IgD-negative memory B cell (primary cell): ENCODE measurements at regions not wholly inside any gene's neighbourhood (a gene's known extent, or its start where the extent isn't known, plus 50 kb on each side); places are given as distances from the start of the nearest gene placed in this dataset.
"Not testable (repeated sequence)": the region's sequence is repeated elsewhere in the genome, so short reads cannot be mapped to it uniquely, and the experiment has no call there.

ENCODE experiments used
- H3K27ac Mint-ChIP-seq, 3 donors: one replicate each; pipeline ENCODE4 v1.8.0; 2020 to 2022; ENCODE audit warnings: mild to moderate bottlenecking in 3 of 3, mixed read lengths in 3 of 3, moderate library complexity in 1 of 3
- H3K27me3 Mint-ChIP-seq: one replicate; pipeline ENCODE4 v1.8.0; 2021; ENCODE audit warnings: mixed read lengths
- H3K36me3 Mint-ChIP-seq: one replicate; pipeline ENCODE4 v1.8.0; 2020; ENCODE audit warnings: mild to moderate bottlenecking, mixed read lengths
- H3K4me1 Mint-ChIP-seq, 3 donors: one replicate each; pipeline ENCODE4 v1.8.0; 2020 to 2022; ENCODE audit warnings: mixed read lengths in 3 of 3, mild to moderate bottlenecking in 1 of 3
- H3K4me3 Mint-ChIP-seq, 4 donors: one replicate each; pipeline ENCODE4 v1.8.0; 2020 to 2022; ENCODE audit warnings: mild to moderate bottlenecking in 4 of 4, mixed read lengths in 4 of 4, moderate library complexity in 3 of 4
- H3K9me3 Mint-ChIP-seq, 3 donors: one replicate each; pipeline ENCODE4 v1.8.0; 2020 to 2021; ENCODE audit warnings: mixed read lengths in 3 of 3, mild to moderate bottlenecking in 1 of 3

DNA sequence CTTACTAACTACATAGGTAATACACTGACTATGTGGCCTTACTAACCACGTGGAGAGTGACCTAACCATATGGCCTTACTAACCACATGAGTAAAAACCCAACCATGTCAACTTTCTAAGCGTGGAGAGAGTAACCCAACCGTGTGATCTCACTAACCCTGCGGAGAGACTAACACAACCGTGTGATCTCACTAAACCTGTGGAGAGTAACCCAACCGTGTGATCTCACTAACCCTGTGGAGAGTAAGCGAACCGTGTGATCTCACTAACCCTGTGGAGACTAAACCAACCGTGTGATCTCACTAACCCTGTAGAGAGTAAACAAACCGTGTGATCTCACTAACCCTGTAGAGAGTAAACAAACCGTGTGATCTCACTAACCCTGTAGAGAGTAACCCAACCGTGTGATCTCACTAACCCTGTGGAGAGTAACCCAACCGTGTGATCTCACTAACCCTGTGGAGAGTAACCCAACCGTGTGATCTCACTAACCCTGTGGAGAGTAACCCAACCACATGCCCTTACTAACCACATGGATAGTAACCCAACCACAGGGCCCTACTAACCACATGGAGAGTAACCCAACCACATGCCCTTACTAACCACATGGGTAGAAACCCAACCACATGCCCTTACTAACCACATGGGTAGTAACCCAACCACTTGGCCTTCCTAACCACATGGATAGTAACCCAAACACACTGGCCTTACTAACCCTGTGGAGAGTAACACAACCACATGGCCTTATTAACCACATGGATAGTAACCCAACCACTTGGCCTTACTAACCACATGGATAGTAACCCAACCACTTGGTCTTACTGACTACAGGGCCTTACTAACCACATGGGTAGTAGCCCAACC is 112.6 kb downstream of the DRD1 start:
- H3K27ac Mint-ChIP-seq, H3K27me3 Mint-ChIP-seq, H3K4me1 Mint-ChIP-seq, H3K4me3 Mint-ChIP-seq, H3K9me3 Mint-ChIP-seq, H3K36me3 Mint-ChIP-seq: not testable (repeated sequence)

- no peak overlapping the region for H3K4me3 Mint-ChIP-seq
- no peak overlapping the region for H3K27ac Mint-ChIP-seq
- H3K4me1 Mint-ChIP-seq: no peaks in the 10 kb centered on the region
- peaks cover 1% of the 10 kb centered on the region for H3K27me3 Mint-ChIP-seq
- H3K36me3 Mint-ChIP-seq: no peaks in the 10 kb centered on the region
- H3K9me3 Mint-ChIP-seq: peaks cover 0 to 6% (median 2%) of the 10 kb centered on the region in 3 donors
These were observed 114.0 kb downstream of the DRD1 start for GRCh38 chr5:175329976-175330375.

DNA sequence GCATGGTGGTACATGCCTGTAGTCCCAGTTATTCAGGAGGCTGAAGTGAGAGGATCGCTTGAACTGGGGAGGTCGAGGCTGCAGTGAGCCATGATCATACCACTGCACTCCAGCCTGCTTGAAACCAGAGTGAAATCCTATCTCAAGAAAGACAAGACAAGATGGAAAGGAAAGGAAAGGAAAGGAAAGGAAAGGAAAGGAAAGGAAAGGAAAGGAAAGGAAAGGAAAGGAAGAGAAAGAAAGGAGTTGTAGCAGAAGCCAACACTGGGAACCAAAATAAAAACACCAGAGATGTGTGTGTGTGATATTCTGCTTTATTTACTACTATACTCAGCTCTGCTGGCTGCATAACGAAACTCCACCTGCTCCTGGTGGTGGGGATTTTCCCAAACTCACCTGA is 115.3 kb downstream of the DRD1 start:
- H3K27me3 Mint-ChIP-seq: peaks cover 2% of the 10 kb centered on the region
- H3K4me1 Mint-ChIP-seq: no peaks in the 10 kb centered on the region
- H3K36me3 Mint-ChIP-seq: no peaks in the 10 kb centered on the region
- H3K27ac Mint-ChIP-seq: no peak overlapping the region
- H3K9me3 Mint-ChIP-seq: peaks cover 0 to 9% (median 2%) of the 10 kb centered on the region in 3 donors
- no peak overlapping the region for H3K4me3 Mint-ChIP-seq

GRCh38 chr5:175328176-175328575 is 115.8 kb downstream of the DRD1 start:
- Mint-ChIP-seq H3K36me3 (no peaks in the 10 kb centered on the region), H3K4me3 (no peak overlapping the region), H3K27me3 (peaks cover 2% of the 10 kb centered on the region), H3K4me1 (no peaks in the 10 kb centered on the region), H3K9me3 (peaks cover 0 to 9% (median 2%) of the 10 kb centered on the region in 3 donors), H3K27ac (no peak overlapping the region)

DNA sequence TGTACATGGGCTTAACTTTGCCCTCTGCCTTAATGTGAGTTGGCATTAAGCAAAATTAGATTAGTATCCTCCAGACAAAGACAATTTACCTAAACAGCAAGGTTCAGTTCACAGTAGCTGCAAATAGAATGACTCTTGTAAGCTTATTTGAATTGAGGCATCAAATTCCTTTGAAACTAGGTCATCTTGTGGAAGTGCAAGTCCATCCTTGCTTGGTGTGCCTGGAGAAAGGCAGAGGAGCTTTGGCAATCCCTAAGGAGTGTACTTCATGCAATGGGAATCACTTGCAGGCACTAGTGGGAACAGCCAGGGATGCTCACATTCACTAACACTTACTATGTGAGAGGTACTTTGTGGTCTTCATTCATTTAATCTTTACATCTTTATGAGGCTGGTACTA is 118.3 kb downstream of the DRD1 start:
- H3K4me1 Mint-ChIP-seq: no peaks in the 10 kb centered on the region
- peaks cover 2% of the 10 kb centered on the region for H3K36me3 Mint-ChIP-seq
- H3K27ac Mint-ChIP-seq: no peak overlapping the region

DNA sequence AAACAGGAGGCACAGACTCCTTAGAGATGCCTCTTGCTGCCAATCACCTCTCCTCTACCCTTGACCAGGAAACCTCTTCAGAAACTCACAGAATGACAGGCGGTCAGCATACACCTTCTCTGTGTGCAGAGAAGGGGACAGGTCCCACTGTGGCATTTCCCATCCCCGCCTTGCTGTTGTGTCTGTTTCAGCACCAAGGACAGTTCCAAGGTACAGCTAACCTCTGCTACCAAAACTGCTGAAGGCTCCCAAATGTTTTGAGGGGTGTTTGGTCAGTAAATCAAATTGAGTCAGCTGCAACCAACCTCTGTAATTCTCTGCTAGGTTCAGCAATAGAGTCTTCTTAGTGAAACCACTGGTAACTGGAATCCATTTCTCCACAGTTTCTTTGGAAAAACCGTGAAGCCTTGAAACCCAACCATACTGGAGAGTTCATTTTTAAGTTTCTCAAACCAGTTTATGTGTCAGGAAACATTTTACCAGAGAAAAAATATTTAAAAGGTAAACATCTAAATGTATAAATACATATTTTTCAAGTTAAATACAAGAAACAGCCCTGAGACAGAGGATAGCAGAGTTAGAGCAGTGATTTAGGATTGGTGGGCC is 122.0 kb downstream of the DRD1 start:
- H3K4me1 Mint-ChIP-seq: no peaks in the 10 kb centered on the region
- H3K9me3 Mint-ChIP-seq: peaks cover 0 to 5% (median 4%) of the 10 kb centered on the region in 3 donors
- no peak overlapping the region for H3K27ac Mint-ChIP-seq
- H3K4me3 Mint-ChIP-seq: peak overlapping the region in 1 of 4 donors; percentile 35
- H3K27me3 Mint-ChIP-seq: peaks cover 2% of the 10 kb centered on the region
- H3K36me3 Mint-ChIP-seq: peaks cover 2% of the 10 kb centered on the region

More for the DNA sequence above, 118.3 kb downstream of the DRD1 start:
- Mint-ChIP-seq H3K9me3 (peaks cover 0 to 5% (median 3%) of the 10 kb centered on the region in 3 donors), H3K27me3 (peaks cover 2% of the 10 kb centered on the region), H3K4me3 (no peak overlapping the region)

DNA sequence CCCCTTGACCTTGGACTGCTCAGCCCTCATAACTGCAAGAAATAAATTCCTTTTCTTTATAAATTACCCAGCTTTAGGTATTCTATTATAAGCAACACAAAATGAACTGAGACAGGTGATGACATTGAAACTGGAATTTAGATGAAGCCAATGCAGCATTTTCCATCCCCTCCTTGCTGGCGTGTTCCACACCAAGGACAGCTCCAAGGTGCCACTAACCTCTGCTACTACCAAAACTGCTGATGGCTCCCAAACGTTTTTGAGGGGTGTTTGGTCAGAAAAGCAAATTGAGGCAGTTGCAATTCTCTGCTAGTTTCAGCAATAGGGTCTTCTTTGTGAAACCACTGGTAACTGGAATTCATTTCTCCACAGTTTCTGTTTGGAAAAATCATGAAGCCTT is 124.8 kb downstream of the DRD1 start:
- Mint-ChIP-seq H3K4me1 (no peaks in the 10 kb centered on the region), H3K4me3 (no peak overlapping the region), H3K27me3 (peaks cover 2% of the 10 kb centered on the region), H3K27ac (no peak overlapping the region), H3K36me3 (peaks cover 2% of the 10 kb centered on the region), H3K9me3 (peaks cover 0 to 5% (median 4%) of the 10 kb centered on the region in 3 donors)

GRCh38 chr5:175317872-175318271 is 126.1 kb downstream of the DRD1 start:
- Mint-ChIP-seq H3K36me3 (peaks cover 1% of the 10 kb centered on the region), H3K27me3 (no peaks in the 10 kb centered on the region), H3K27ac (no peak overlapping the region), H3K9me3 (peaks cover 0 to 5% (median 4%) of the 10 kb centered on the region in 3 donors), H3K4me1 (no peaks in the 10 kb centered on the region), H3K4me3 (no peak overlapping the region)

DNA sequence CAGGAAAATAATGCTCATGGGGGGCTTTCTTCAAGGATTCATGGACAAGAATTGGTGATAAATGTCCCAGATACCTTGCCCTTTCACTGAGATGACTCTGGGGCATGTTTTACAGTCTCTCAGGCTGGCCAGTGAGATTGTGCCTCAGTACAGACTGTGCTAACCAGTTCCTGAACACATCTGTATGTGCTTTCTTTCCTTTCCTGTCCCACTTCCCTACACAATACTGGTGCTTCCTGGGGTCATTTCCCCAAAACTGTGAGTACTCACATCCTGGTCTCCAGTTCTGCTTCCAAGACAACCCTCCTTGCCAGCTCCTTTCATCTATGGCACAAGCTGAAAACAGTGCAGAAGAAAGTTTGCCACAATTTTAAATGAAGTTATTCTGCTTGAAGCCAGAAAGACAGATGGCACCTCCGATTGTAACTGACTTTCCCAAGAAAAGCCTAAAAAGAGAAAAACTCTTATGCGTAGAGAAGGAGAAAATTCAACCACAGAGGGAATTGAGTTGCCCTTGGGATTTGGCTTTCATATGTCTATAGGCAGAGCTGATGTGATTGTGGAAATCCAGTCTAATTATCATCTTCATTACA is 134.7 kb downstream of the DRD1 start:
- peaks cover 0 to 3% (median 0%) of the 10 kb centered on the region in 3 donors for H3K4me1 Mint-ChIP-seq
- H3K4me3 Mint-ChIP-seq: no peak overlapping the region

DNA sequence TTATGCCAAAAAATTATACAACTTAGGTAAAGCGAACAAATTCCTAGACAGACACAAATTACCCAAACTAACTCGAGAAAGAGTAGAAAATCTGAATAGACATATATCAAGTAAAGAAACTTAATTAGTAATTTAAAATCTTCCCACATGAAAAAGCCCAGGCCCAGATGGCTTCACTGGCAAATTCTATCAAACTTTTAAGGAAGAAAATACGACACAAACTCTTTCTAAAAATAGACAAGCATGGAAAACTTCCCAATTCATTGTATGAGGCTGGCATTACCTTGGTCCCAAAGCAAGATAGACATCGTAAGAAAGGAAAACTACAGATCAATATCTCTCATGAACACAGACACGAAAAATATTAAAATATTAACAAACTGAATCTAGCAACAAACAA is 135.3 kb downstream of the DRD1 start:
- Mint-ChIP-seq H3K9me3 (peaks cover 5 to 16% (median 6%) of the 10 kb centered on the region in 3 donors), H3K4me3 (no peak overlapping the region), H3K27ac (no peak overlapping the region), H3K27me3 (no peaks in the 10 kb centered on the region), H3K36me3 (peaks cover 2% of the 10 kb centered on the region), H3K4me1 (peaks cover 0 to 3% (median 0%) of the 10 kb centered on the region in 3 donors)

More for the DNA sequence above, 134.7 kb downstream of the DRD1 start:
- no peak overlapping the region for H3K27ac Mint-ChIP-seq
- H3K36me3 Mint-ChIP-seq: peaks cover 2% of the 10 kb centered on the region
- H3K9me3 Mint-ChIP-seq: peaks cover 5 to 11% (median 6%) of the 10 kb centered on the region in 3 donors
- H3K27me3 Mint-ChIP-seq: no peaks in the 10 kb centered on the region

DNA sequence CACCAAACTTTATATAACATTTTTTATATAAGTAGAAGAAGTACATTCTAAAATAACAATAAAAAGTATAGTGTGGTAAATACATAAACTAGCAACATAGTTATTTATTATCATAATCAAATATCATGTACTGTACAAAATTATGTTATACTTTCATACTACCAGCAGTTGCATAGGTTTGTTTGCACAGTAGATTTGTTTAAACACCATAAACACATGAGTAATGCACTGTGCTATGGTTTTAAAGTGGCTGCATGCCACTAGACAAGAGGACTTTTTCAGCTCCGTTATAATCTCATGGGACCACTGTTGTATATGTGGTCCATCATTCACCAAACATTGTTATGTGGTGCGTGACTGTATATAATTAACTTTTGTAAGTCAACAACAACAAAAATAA is 137.6 kb downstream of the DRD1 start:
- Mint-ChIP-seq H3K36me3 (peaks cover 4% of the 10 kb centered on the region), H3K27ac (no peak overlapping the region), H3K27me3 (peaks cover 1% of the 10 kb centered on the region), H3K9me3 (peaks cover 2 to 19% (median 6%) of the 10 kb centered on the region in 3 donors), H3K4me3 (no peak overlapping the region), H3K4me1 (peaks cover 0 to 3% (median 0%) of the 10 kb centered on the region in 3 donors)

GRCh38 chr5:175305251-175305650 is 138.7 kb downstream of the DRD1 start:
- Mint-ChIP-seq H3K27ac (no peak overlapping the region), H3K9me3 (peaks cover 2 to 19% (median 6%) of the 10 kb centered on the region in 3 donors), H3K36me3 (peaks cover 4% of the 10 kb centered on the region), H3K4me1 (peaks cover 0 to 3% (median 0%) of the 10 kb centered on the region in 3 donors), H3K27me3 (peaks cover 1% of the 10 kb centered on the region), H3K4me3 (no peak overlapping the region)

DNA sequence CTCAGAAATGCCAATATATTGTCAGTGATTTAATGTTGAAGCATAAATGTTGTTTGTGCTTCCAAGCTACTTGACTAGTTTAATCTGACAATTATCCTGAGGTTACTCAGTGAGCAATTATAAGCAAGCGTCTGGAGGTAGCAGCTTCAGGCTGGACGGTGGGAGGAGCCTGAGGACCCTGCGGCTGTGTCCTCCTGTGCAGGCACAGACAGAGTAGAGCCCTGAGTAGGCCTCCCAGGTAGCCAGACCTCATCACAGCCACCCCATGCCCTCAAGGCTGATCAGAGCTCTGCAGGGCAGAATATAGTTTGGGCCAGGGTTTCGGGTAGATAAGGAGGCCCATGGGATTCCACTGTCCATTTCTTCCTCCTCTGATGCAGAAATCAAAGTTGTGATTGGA is 153.6 kb downstream of the DRD1 start:
- peaks cover 5% of the 10 kb centered on the region for H3K27me3 Mint-ChIP-seq
- H3K9me3 Mint-ChIP-seq: peaks cover 0 to 3% (median 2%) of the 10 kb centered on the region in 3 donors
- H3K27ac Mint-ChIP-seq: no peak overlapping the region
- H3K4me1 Mint-ChIP-seq: no peaks in the 10 kb centered on the region
- H3K36me3 Mint-ChIP-seq: peaks cover 2% of the 10 kb centered on the region
- H3K4me3 Mint-ChIP-seq: peak overlapping the region in 1 of 4 donors; percentile 63

GRCh38 chr5:175288048-175288621 is 155.8 kb downstream of the DRD1 start:
- H3K36me3 Mint-ChIP-seq: peaks cover 2% of the 10 kb centered on the region
- H3K9me3 Mint-ChIP-seq: peaks cover 0 to 2% (median 0%) of the 10 kb centered on the region in 3 donors
- H3K27me3 Mint-ChIP-seq: peaks cover 6% of the 10 kb centered on the region
- H3K4me3 Mint-ChIP-seq: peak overlapping the region in 1 of 4 donors; percentile 23
- H3K27ac Mint-ChIP-seq: no peak overlapping the region
- no peaks in the 10 kb centered on the region for H3K4me1 Mint-ChIP-seq

- no peaks in the 10 kb centered on the region for H3K4me1 Mint-ChIP-seq
- H3K27ac Mint-ChIP-seq: no peak overlapping the region
- H3K27me3 Mint-ChIP-seq: peaks cover 4% of the 10 kb centered on the region
- H3K9me3 Mint-ChIP-seq: peaks cover 0 to 2% (median 0%) of the 10 kb centered on the region in 3 donors
- peaks cover 2% of the 10 kb centered on the region for H3K36me3 Mint-ChIP-seq
- H3K4me3 Mint-ChIP-seq: no peak overlapping the region
These were observed 157.0 kb downstream of the DRD1 start for GRCh38 chr5:175286981-175287380.
